IMR-90 (cell line): ENCODE measurements at regions not wholly inside any gene's neighbourhood (a gene's known extent, or its start where the extent isn't known, plus 50 kb on each side); places are given as distances from the start of the nearest gene placed in this dataset.

Experiments
- ATAC-seq: fragments of 200-7000 bp; cut with Tn5 transposase; 2 replicates; pipeline ENCODE4 v1.9.1; 2020; ENCODE audit warnings: low read depth, mild to moderate bottlenecking, moderate library complexity
- BruUV-seq: library from RNA; stranded (reverse); fragments of 400-500 nt; replicated peaks from 2 replicates; lab custom pipeline; 2021; lab: Mats Ljungman, UMichigan
- CTCF ChIA-PET: fragments of 300-600 bp; formaldehyde crosslinking; extraction: SDS; loops from one replicate; lab custom pipeline; 2021; ENCODE audit warnings: antibody characterized with exemption; lab: Yijun Ruan, JAX
- POLR2A ChIA-PET: fragments of 300-600 bp; sonication (Branson Sonifier 250); formaldehyde crosslinking; loops from one replicate; lab custom pipeline; 2022; ENCODE audit warnings: antibody characterized with exemption; ENCODE audit not compliant: unreplicated experiment; lab: Charles Lee
- DNase-seq: peaks from one replicate; pipeline ENCODE4 v3.0.0; 2013
- H2AFZ ChIP-seq: replicated peaks from 2 replicates; pipeline ENCODE3; 2013; ENCODE audit warnings: low read length, mild to moderate bottlenecking; ENCODE audit not compliant: poor library complexity
- H2AK5ac ChIP-seq: 2 replicates; pipeline ENCODE4 v1.6.1; 2013; ENCODE audit warnings: low read depth, low read length, inconsistent platforms
- H2AK9ac ChIP-seq: replicated peaks from 2 replicates; pipeline ENCODE3; 2013; ENCODE audit warnings: mild to moderate bottlenecking, low read depth, low read length, moderate library complexity; ENCODE audit not compliant: poor library complexity
- H2BK120ac ChIP-seq: 2 replicates; pipeline ENCODE4 v1.6.1; 2013; ENCODE audit warnings: low read depth, low read length, inconsistent platforms
- H2BK15ac ChIP-seq: 3 replicates; pipeline ENCODE4 v1.6.1; 2013; ENCODE audit warnings: low read depth, low read length, inconsistent platforms
- H2BK20ac ChIP-seq: 2 replicates; pipeline ENCODE4 v1.6.1; 2013; ENCODE audit warnings: low read depth, mild to moderate bottlenecking, inconsistent platforms, low read length, moderate library complexity
- H2BK5ac ChIP-seq: 2 replicates; pipeline ENCODE4 v1.6.1; 2013; ENCODE audit warnings: mild to moderate bottlenecking, low read depth, low read length, inconsistent platforms; ENCODE audit not compliant: poor library complexity, severe bottlenecking
- H3K14ac ChIP-seq: replicated peaks from 2 replicates; pipeline ENCODE4 v1.6.1; 2013; ENCODE audit warnings: low read depth, low read length, inconsistent platforms
- H3K18ac ChIP-seq: 2 replicates; pipeline ENCODE4 v1.6.1; 2013; ENCODE audit warnings: low read depth, low read length, control low read depth
- H3K23ac ChIP-seq: 2 replicates; pipeline ENCODE4 v1.6.1; 2013; ENCODE audit warnings: low read depth, low read length, inconsistent platforms
- H3K27ac ChIP-seq: 2 replicates; pipeline ENCODE4 v1.5.1; 2013; ENCODE audit warnings: mild to moderate bottlenecking, control low read depth, low read length; ENCODE audit not compliant: insufficient read depth
- H3K27me3 ChIP-seq: 2 replicates; pipeline ENCODE4 v1.6.1; 2013; ENCODE audit warnings: low read length; ENCODE audit not compliant: control insufficient read depth, insufficient read depth
- H3K36me3 ChIP-seq: 2 replicates; pipeline ENCODE4 v1.6.1; 2013; ENCODE audit warnings: low read length, mixed read lengths; ENCODE audit not compliant: control insufficient read depth, insufficient read depth
- H3K4ac ChIP-seq: 2 replicates; pipeline ENCODE4 v1.6.1; 2013; ENCODE audit warnings: low read depth, low read length, inconsistent platforms
- H3K4me1 ChIP-seq: 2 replicates; pipeline ENCODE4 v1.6.1; 2013; ENCODE audit warnings: low read length, mixed read lengths; ENCODE audit not compliant: control insufficient read depth, insufficient read depth
- H3K4me2 ChIP-seq: 2 replicates; pipeline ENCODE4 v1.6.1; 2013; ENCODE audit warnings: low read depth, mild to moderate bottlenecking, control low read depth, low read length, moderate library complexity
- H3K4me3 ChIP-seq: 2 replicates; pipeline ENCODE4 v1.5.1; 2013; ENCODE audit warnings: low read depth, mild to moderate bottlenecking, control low read depth, low read length, moderate library complexity; ENCODE audit not compliant: insufficient read depth
- H3K56ac ChIP-seq: 2 replicates; pipeline ENCODE4 v1.6.1; 2013; ENCODE audit warnings: low read length, inconsistent platforms; ENCODE audit not compliant: insufficient read depth; ENCODE audit errors: extremely low read depth
- H3K79me1 ChIP-seq, 2 experiments: 2 replicates each; pipeline ENCODE4 v1.6.1; 2013; ENCODE audit warnings: low read length in 2 of 2, inconsistent platforms in 1 of 2, low read depth in 1 of 2
- H3K9ac ChIP-seq: 2 replicates; pipeline ENCODE4 v1.6.1; 2013; ENCODE audit warnings: low read depth, low read length, control low read depth
- H3K9me1 ChIP-seq: 2 replicates; pipeline ENCODE4 v1.6.1; 2013; ENCODE audit warnings: low read length, inconsistent platforms; ENCODE audit not compliant: insufficient read depth
- H3K9me3 ChIP-seq: 2 replicates; pipeline ENCODE4 v1.6.1; 2013; ENCODE audit warnings: low read length; ENCODE audit not compliant: control insufficient read depth, insufficient read depth
- H4K20me1 ChIP-seq: 2 replicates; pipeline ENCODE4 v1.6.1; 2013; ENCODE audit warnings: low read length, inconsistent platforms; ENCODE audit not compliant: insufficient read depth
- H4K5ac ChIP-seq: 2 replicates; pipeline ENCODE4 v1.6.1; 2013; ENCODE audit warnings: mild to moderate bottlenecking, low read depth, low read length, control low read depth
- H4K8ac ChIP-seq, 2 experiments: 2 replicates each; pipeline ENCODE4 v1.6.1; 2013; ENCODE audit warnings: low read depth in 2 of 2, low read length in 2 of 2, control low read depth in 1 of 2, inconsistent platforms in 1 of 2
- H4K91ac ChIP-seq: 2 replicates; pipeline ENCODE4 v1.6.1; 2013; ENCODE audit warnings: low read depth, low read length, inconsistent platforms; ENCODE audit not compliant: insufficient read depth
- BHLHE40 ChIP-seq: fragments of 150-350 bp; IDR thresholded peaks from 2 replicates; pipeline ENCODE4 v1.6.1; 2016; ENCODE audit warnings: mild to moderate bottlenecking, low read depth, low read length
- CEBPB ChIP-seq: IDR thresholded peaks from 2 replicates; pipeline ENCODE4 v1.6.1; 2012; ENCODE audit warnings: low read depth, low read length, improper control_type of control experiment
- CHD1 ChIP-seq: IDR thresholded peaks from 2 replicates; pipeline ENCODE4 v1.6.1; 2012; ENCODE audit warnings: low read depth, low read length, improper control_type of control experiment
- FOS ChIP-seq: fragments of 150-350 bp; IDR thresholded peaks from 2 replicates; pipeline ENCODE4 v1.6.1; 2016; ENCODE audit warnings: low read depth, low read length
- MXI1 ChIP-seq: IDR thresholded peaks from 2 replicates; pipeline ENCODE4 v1.6.1; 2012; ENCODE audit warnings: low read depth, mild to moderate bottlenecking, low read length, moderate library complexity, borderline replicate concordance
- NFE2L2 ChIP-seq: fragments of 150-350 bp; IDR thresholded peaks from 2 replicates; pipeline ENCODE4 v1.6.1; 2016; ENCODE audit warnings: low read depth, mild to moderate bottlenecking, low read length
- POLR2A ChIP-seq: IDR thresholded peaks from 2 replicates; pipeline ENCODE4 v1.6.1; 2012; ENCODE audit warnings: mild to moderate bottlenecking, low read depth, low read length
- RAD21 ChIP-seq: IDR thresholded peaks from 2 replicates; pipeline ENCODE4 v1.6.1; 2012; ENCODE audit warnings: low read length, improper control_type of control experiment
- RCOR1 ChIP-seq: IDR thresholded peaks from 2 replicates; pipeline ENCODE4 v1.6.1; 2012; ENCODE audit warnings: mild to moderate bottlenecking, low read length, improper control_type of control experiment; ENCODE audit not compliant: insufficient replicate concordance
- SMC3 ChIP-seq: fragments of 150-350 bp; IDR thresholded peaks from 2 replicates; pipeline ENCODE4 v1.6.1; 2016; ENCODE audit warnings: low read depth, mild to moderate bottlenecking, antibody characterized with exemption, low read length, moderate library complexity
- WGBS, 2 experiments: methylation state at CpG; one replicate each; pipeline versions ENCODE4 v1.1.5 to v1.1.7; 2013; ENCODE audit warnings: missing lambda C conversion rate in 2 of 2; ENCODE audit not compliant: insufficient read length in 1 of 2; ENCODE audit errors: extremely low coverage in 2 of 2; 5-methylcytosine and 5-hydroxymethylcytosine counted together
- dilution Hi-C: fragments of 300-500 bp; cut with HindIII; formaldehyde crosslinking; loops from one replicate; pipeline ENCODE4 v1.14.3; 2018; ENCODE audit warnings: low sequenced_read_pairs; ENCODE audit not compliant: unreplicated experiment
- in situ Hi-C: fragments of 300-500 bp; cut with MboI; formaldehyde crosslinking; loops from 3 replicates; pipeline ENCODE4 v1.14.3; 2019; ENCODE audit warnings: low sequenced_read_pairs, inconsistent platforms, mixed read lengths
- intact Hi-C: fragments of 100-400 bp; cut with micrococcal nuclease; formaldehyde crosslinking; loops from 2 replicates; pipeline ENCODE4 v1.10.0; 2022

DNA sequence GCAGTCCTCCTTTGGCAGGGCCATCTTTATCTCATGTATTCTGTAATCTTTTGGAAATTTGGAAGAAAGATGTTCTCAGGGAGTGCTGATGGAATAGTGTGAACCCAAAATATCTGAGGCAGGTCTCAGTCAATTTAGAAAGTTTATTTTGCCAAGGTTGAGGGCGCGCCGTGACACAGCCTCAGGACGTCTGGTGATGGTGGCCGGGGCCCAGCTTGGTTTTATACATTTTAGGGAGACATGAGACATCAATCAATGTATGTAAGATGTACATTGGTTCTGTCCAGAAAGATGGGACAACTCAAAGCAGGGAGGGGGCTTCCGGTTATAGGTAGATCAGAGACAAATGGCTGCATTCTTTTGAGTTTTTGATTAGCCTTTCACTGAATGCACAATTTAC, 89.8 kb downstream of the ERMARD start:
- no peak for TF ChIP-seq CHD1
- TF ChIP-seq NFE2L2: no peak
- no peak for TF ChIP-seq POLR2A
- TF ChIP-seq CEBPB: no peak
- no peak for TF ChIP-seq SMC3
- TF ChIP-seq MXI1: no peak
- no peak for TF ChIP-seq RAD21
- TF ChIP-seq BHLHE40: no peak
- TF ChIP-seq FOS: no peak
- no peak for TF ChIP-seq RCOR1
- H2BK5ac ChIP-seq: no peak overlapping the region
- no peak overlapping the region for H3K23ac ChIP-seq
- BruUV-seq: no TSS peak
- no peak overlapping the region for H2BK120ac ChIP-seq
- in situ Hi-C loops: no loop called here
- dilution Hi-C loops: no loop called here
- no peak overlapping the region for H3K27ac ChIP-seq
- ChIA-PET CTCF (no interaction called here), POLR2A (no interaction called here)
- no peaks in the 10 kb centered on the region for H3K9me1 ChIP-seq
- ATAC-seq (no peak), DNase-seq (no peak)
- H3K9ac ChIP-seq: no peak overlapping the region
- no peak overlapping the region for H3K4me3 ChIP-seq
- no peaks in the 10 kb centered on the region for H3K4me1 ChIP-seq
- H2BK20ac ChIP-seq: no peak overlapping the region
- H3K79me1 ChIP-seq: no peaks in the 10 kb centered on the region
- no peak overlapping the region for H2AFZ ChIP-seq
- H4K8ac ChIP-seq: no peak overlapping the region
- no peak overlapping the region for H4K91ac ChIP-seq
- peaks cover 3% of the 10 kb centered on the region; the same call in 1 of the 2 replicates for H3K27me3 ChIP-seq
- H3K4ac ChIP-seq: no peak overlapping the region
- no peaks in the 10 kb centered on the region; the same call in 1 of the 2 replicates for H3K9me3 ChIP-seq
- H2AK5ac ChIP-seq: no peak overlapping the region
- no peak overlapping the region for H3K18ac ChIP-seq
- H2AK9ac ChIP-seq: no peak overlapping the region
- no peaks in the 10 kb centered on the region for H3K36me3 ChIP-seq
- no peak overlapping the region for H4K5ac ChIP-seq
- no peak overlapping the region for H3K4me2 ChIP-seq
- H3K56ac ChIP-seq: no peak overlapping the region
- no peaks in the 10 kb centered on the region for H4K20me1 ChIP-seq
- no peak overlapping the region for H3K14ac ChIP-seq
- WGBS, 2 experiments: 100% methylated on average over 1 of the region's 6 CpGs; no CpG with 5 or more reads in 1 of the 2 experiments
- intact Hi-C loops: no loop called here
- H2BK15ac ChIP-seq: no peak overlapping the region
